ENCODE measurements at regions not wholly inside any gene's neighbourhood (a gene's known extent, or its start where the extent isn't known, plus 50 kb on each side); places are given as distances from the start of the nearest gene placed in this dataset.
"Not testable (repeated sequence)": the region's sequence is repeated elsewhere in the genome, so short reads cannot be mapped to it uniquely, and the experiment has no call there.

DNA sequence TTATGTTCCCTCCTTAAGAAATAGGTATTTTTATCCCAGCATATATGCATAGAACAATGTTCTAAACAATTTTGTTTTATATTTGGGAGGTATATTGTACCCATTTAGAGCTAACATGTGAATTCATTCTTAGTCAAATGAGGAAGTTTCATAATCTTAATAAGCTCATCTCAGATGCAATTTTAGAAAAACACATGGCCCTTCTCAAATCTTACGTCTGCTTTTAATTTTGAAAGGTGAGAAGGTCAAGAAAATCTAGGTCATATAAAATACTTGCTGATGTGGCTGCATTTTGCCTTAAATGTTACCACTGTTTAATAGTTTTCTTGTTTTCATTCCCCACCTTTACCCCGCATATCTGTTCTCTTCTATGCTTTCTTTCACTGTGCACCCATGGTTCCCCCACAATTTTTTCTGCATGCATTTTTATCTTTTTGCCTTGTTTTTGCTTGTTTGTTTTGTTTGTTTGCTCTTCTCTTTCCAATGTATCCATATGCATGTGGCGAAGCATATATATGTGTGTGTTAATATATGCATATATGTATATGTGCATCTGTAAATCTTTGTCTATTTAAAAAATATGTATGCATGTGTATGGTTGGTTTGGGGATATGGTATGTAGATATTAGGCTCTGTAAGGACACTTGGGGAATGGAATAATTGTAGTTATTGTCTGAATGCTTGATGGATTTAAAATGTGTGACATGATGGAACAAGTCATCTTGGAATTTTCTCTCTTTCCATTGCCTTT lies 317.1 kb downstream of the BCAT1 start:
- TF ChIP-seq, protein P1, sequence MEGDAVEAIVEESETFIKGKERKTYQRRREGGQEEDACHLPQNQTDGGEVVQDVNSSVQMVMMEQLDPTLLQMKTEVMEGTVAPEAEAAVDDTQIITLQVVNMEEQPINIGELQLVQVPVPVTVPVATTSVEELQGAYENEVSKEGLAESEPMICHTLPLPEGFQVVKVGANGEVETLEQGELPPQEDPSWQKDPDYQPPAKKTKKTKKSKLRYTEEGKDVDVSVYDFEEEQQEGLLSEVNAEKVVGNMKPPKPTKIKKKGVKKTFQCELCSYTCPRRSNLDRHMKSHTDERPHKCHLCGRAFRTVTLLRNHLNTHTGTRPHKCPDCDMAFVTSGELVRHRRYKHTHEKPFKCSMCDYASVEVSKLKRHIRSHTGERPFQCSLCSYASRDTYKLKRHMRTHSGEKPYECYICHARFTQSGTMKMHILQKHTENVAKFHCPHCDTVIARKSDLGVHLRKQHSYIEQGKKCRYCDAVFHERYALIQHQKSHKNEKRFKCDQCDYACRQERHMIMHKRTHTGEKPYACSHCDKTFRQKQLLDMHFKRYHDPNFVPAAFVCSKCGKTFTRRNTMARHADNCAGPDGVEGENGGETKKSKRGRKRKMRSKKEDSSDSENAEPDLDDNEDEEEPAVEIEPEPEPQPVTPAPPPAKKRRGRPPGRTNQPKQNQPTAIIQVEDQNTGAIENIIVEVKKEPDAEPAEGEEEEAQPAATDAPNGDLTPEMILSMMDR (IDR thresholded peaks at IDR 0.05): no peak
- Mint-ChIP-seq H3K9me3 (no peaks in the 10 kb centered on the region), H3K27me3 (peaks cover 2% of the 10 kb centered on the region), H3K4me3 (no peak overlapping the region), H3K36me3 (ENCODE audit: low read depth) (no peaks in the 10 kb centered on the region), H3K27ac (no peak overlapping the region), H3K4me1 (ENCODE audit: low read depth) (no peaks in the 10 kb centered on the region)
- POLR2A ChIA-PET: no interaction called here
- DNase-seq (no peak), ATAC-seq (no peak)
- CTCF ChIA-PET: no interaction called here
- intact Hi-C loops (cut with micrococcal nuclease): no loop called here

DNA sequence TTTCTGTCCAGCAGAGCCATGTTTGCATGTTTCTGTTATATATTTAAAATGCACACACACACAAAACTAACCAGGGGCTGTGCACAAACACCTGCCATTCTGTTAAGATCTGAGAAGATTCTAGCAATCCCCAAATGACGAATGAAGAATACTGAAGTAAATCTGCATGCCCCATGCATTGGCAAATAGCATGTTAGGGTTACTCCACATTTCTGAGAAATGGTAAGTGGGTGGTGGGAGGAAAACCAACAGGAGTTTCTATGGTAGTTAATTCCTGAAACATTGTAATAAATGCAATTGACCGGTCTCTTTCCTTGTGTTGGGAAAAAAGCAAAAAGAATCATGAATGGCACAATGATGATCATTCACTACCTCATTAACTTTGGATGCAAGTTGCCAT lies 318.0 kb downstream of the BCAT1 start:
- ChIA-PET POLR2A (no interaction called here), CTCF (no interaction called here)
- H3K36me3 Mint-ChIP-seq (ENCODE audit: low read depth): no peaks in the 10 kb centered on the region
- intact Hi-C loops (cut with micrococcal nuclease): no loop called here
- H3K4me3 Mint-ChIP-seq: no peak overlapping the region
- no peaks in the 10 kb centered on the region for H3K9me3 Mint-ChIP-seq
- DNase-seq (no peak), ATAC-seq (no peak)
- H3K27ac Mint-ChIP-seq: no peak overlapping the region
- H3K4me1 Mint-ChIP-seq (ENCODE audit: low read depth): no peaks in the 10 kb centered on the region
- TF ChIP-seq, protein P1 (IDR thresholded peaks at IDR 0.05): no peak
- H3K27me3 Mint-ChIP-seq: peaks cover 2% of the 10 kb centered on the region

DNA sequence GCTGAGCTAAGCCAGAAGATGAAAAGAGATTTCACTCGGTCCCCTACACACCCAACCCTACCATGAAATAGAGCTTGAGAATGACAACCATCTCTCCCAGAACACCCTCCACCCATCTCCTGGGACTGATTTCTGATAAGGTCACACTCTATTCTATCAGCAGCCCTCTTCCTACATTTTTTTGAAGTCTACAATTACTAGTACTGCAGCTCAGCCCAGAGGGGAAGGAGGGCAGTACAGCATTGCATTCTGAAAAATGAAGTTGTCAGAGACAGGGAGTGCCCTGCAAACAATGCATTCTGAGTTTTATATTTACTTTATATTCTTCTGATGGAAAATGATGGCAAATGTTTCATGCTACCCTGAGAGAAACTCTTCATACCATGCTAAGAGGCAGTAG lies 318.5 kb downstream of the BCAT1 start:
- ATAC-seq: no peak
- no peaks in the 10 kb centered on the region for H3K36me3 Mint-ChIP-seq (ENCODE audit: low read depth)
- H3K4me1 Mint-ChIP-seq (ENCODE audit: low read depth): no peaks in the 10 kb centered on the region
- ChIA-PET POLR2A (no interaction called here), CTCF (no interaction called here)
- no peak overlapping the region for H3K27ac Mint-ChIP-seq
- no peak overlapping the region for H3K4me3 Mint-ChIP-seq
- no peak for DNase-seq
- peaks cover 2% of the 10 kb centered on the region for H3K27me3 Mint-ChIP-seq
- TF ChIP-seq, protein P1 (IDR thresholded peaks at IDR 0.05): no peak
- no peaks in the 10 kb centered on the region for H3K9me3 Mint-ChIP-seq
- intact Hi-C loops (cut with micrococcal nuclease): no loop called here

DNA sequence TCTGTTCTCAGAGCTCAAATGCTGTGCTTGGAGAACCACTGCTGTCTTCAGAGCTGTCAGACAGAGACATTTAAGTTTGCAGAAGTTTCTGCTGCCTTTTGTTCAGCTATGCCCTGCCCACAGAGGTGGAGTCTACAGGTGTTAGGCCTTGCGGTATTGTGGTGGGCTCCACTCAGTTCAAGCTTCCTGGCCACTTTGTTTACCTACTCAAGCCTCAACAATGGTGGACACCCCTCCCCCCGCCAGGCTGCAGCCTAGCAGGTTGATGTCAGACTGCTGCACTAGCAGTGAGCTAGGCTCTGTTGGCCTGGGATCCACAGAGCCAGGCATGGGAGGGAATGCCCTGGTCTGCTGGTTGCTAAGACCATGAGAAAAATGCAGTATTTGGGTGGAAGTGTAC lies 323.8 kb downstream of the BCAT1 start:
- Mint-ChIP-seq H3K4me3 (no peak overlapping the region), H3K27ac (no peak overlapping the region), H3K27me3 (peaks cover 4% of the 10 kb centered on the region), H3K4me1 (ENCODE audit: low read depth) (no peaks in the 10 kb centered on the region), H3K36me3 (ENCODE audit: low read depth) (no peaks in the 10 kb centered on the region), H3K9me3 (peaks cover 4% of the 10 kb centered on the region)
- POLR2A ChIA-PET: interaction anchor here (0.7 kb wide), 1 partner anchor 185 kb away, joined by 3 read pairs; no protein-coding TSS in a partner anchor
- no peak for ATAC-seq
- no peak for DNase-seq
- intact Hi-C loops (cut with micrococcal nuclease): no loop called here
- TF ChIP-seq, protein P1 (IDR thresholded peaks at IDR 0.05): no peak
- CTCF ChIA-PET: no interaction called here

DNA sequence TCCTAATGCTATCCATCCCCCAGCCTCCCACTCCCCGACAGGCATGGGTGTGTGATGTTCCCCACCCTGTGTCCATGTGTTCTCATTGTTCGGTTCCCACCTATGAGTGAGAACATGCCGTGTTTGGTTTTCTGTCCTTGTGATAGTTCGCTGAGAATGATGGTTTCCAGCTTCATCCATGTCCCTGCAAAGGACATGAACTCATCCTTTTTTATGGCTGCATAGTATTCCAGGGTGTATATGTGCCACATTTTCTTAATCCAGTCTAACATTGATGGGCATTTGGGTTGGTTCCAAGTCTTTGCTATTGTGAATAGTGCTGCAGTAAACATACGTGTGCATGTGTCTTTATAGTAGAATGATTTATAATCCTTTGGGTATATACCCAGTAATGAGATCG lies 328.9 kb downstream of the BCAT1 start:
- H3K36me3 Mint-ChIP-seq (ENCODE audit: low read depth); ATAC-seq; intact Hi-C loops (cut with micrococcal nuclease); H3K4me1 Mint-ChIP-seq (ENCODE audit: low read depth); POLR2A ChIA-PET; H3K27me3 Mint-ChIP-seq; DNase-seq; H3K9me3 Mint-ChIP-seq; H3K4me3 Mint-ChIP-seq; H3K27ac Mint-ChIP-seq; CTCF ChIA-PET: not testable (repeated sequence)
